ENCODE measurements at regions not wholly inside any gene's neighbourhood (a gene's known extent, or its start where the extent isn't known, plus 50 kb on each side); places are given as distances from the start of the nearest gene placed in this dataset.

GRCh38 chr10:53396876-53397275, 624.3 kb upstream of the MBL2 start:
- DNase-seq (ENCODE audit: low read depth) = peak; percentile 35
- in situ Hi-C loops (cut with HindIII; ENCODE audit: low sequenced_read_pairs) = no loop called here
- TF ChIP-seq, protein P1, sequence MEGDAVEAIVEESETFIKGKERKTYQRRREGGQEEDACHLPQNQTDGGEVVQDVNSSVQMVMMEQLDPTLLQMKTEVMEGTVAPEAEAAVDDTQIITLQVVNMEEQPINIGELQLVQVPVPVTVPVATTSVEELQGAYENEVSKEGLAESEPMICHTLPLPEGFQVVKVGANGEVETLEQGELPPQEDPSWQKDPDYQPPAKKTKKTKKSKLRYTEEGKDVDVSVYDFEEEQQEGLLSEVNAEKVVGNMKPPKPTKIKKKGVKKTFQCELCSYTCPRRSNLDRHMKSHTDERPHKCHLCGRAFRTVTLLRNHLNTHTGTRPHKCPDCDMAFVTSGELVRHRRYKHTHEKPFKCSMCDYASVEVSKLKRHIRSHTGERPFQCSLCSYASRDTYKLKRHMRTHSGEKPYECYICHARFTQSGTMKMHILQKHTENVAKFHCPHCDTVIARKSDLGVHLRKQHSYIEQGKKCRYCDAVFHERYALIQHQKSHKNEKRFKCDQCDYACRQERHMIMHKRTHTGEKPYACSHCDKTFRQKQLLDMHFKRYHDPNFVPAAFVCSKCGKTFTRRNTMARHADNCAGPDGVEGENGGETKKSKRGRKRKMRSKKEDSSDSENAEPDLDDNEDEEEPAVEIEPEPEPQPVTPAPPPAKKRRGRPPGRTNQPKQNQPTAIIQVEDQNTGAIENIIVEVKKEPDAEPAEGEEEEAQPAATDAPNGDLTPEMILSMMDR (IDR thresholded peaks at IDR 0.05; ENCODE audit: low read depth, low read length, missing control alignments) = no peak
- no peak overlapping the region for H3K4me3 ChIP-seq (ENCODE audit: low read depth, low read length)

DNA sequence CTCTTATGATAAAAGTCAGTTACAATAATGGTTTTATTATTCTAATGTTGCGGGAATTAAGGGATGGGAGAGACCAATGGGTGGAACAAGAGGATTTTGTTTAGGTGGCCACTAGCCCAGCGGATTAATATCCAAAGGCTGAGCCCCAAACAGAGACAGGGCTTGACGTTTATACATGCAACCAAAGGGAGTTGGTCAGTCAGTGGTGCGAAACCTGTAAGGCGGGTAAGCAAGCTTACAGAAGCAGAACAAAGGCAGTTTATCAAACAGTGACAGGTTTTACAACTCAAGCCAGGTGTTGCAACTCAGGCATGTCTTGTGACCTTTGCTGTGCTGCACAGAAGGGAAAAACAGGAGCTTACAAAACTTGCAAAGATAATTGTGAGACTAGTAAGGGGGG, 622.9 kb upstream of the MBL2 start:
- TF ChIP-seq, protein P1 (IDR thresholded peaks at IDR 0.05; ENCODE audit: low read depth, low read length, missing control alignments) = no peak

DNA sequence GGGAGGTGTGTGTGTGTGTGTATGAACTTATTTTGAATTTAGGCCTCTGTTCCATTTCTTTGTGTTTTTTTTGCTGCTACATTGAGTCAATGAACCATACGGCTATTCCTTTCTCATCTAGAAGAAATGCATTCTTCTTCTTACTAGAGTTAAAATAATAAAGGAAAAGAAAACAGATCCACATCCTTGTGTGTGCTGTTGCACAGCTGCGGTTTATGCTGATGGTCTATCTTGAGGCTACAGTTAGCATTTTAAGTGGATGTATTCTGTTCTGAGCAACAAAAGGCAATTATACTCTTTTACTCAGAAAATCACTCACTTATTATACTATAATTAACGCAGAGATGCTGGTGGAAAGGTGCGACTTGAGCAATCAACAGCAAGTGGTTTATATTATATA, 615.0 kb upstream of the MBL2 start:
- TF ChIP-seq, protein P1 (IDR thresholded peaks at IDR 0.05; ENCODE audit: low read depth, low read length, missing control alignments) = no peak
- DNase-seq (ENCODE audit: low read depth) = no peak
- no peak overlapping the region for H3K4me3 ChIP-seq (ENCODE audit: low read depth, low read length)
- in situ Hi-C loops (cut with HindIII; ENCODE audit: low sequenced_read_pairs) = no loop called here

More for the DNA sequence above, 622.9 kb upstream of the MBL2 start:
- DNase-seq (ENCODE audit: low read depth) = no peak
- in situ Hi-C loops (cut with HindIII; ENCODE audit: low sequenced_read_pairs) = no loop called here
- no peak overlapping the region for H3K4me3 ChIP-seq (ENCODE audit: low read depth, low read length)

GRCh38 chr10:53382543-53382942, 610.0 kb upstream of the MBL2 start:
- H3K4me3 ChIP-seq (ENCODE audit: low read depth, low read length) = no peak overlapping the region
- TF ChIP-seq, protein P1 (IDR thresholded peaks at IDR 0.05; ENCODE audit: low read depth, low read length, missing control alignments) = no peak
- no peak for DNase-seq (ENCODE audit: low read depth)
- in situ Hi-C loops (cut with HindIII; ENCODE audit: low sequenced_read_pairs) = no loop called here

DNA sequence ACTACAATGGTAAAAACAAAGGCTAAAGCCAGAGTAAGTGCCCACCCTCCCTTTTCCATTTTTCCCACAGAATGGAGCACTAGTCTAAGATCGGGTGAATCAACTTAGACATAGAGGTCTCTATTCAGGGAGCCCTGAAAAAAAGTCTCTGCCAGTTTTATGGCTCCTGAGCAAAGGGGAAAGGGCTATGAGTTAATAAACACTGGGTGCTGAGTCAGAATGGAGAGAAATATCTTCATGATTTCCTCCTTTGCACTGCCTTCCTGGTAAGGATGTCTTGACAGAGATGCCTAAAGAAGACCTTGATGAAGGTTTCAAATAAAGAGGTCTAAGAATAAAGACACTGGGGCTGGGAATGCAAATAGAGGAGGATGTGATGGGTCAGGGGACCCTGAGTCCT, 607.4 kb upstream of the MBL2 start:
- in situ Hi-C loops (cut with HindIII; ENCODE audit: low sequenced_read_pairs) = no loop called here
- no peak for DNase-seq (ENCODE audit: low read depth)
- H3K4me3 ChIP-seq (ENCODE audit: low read depth, low read length) = no peak overlapping the region
- TF ChIP-seq, protein P1 (IDR thresholded peaks at IDR 0.05; ENCODE audit: low read depth, low read length, missing control alignments) = no peak

DNA sequence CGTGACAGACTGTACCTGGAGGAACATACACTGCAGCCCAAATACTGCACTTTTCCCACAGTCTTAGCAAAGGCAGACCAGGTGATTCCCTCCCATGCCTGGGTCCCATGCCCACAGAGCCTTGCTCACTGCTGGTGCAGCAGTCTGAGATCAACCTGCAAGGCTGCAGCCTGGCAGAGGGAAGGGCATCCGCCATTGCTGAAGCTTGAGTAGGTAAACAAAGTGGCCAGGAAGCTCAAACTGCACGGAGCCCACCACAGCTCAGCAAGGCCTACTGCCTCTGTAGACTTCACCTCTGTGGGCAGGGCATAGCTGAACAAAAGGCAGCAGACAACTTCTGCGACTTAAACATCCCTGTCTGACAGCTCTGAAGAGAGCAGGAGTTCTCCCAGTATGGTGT, 597.8 kb upstream of the MBL2 start:
- in situ Hi-C loops (cut with HindIII; ENCODE audit: low sequenced_read_pairs) = no loop called here

More for the DNA sequence above, 597.8 kb upstream of the MBL2 start:
- no peak overlapping the region for H3K4me3 ChIP-seq (ENCODE audit: low read depth, low read length)
- no peak for DNase-seq (ENCODE audit: low read depth)
- TF ChIP-seq, protein P1 (IDR thresholded peaks at IDR 0.05; ENCODE audit: low read depth, low read length, missing control alignments) = no peak

Data from astrocyte of the cerebellum (primary cell).